ENCODE measurements at regions not wholly inside any gene's neighbourhood (a gene's known extent, or its start where the extent isn't known, plus 50 kb on each side); places are given as distances from the start of the nearest gene placed in this dataset.

DNA sequence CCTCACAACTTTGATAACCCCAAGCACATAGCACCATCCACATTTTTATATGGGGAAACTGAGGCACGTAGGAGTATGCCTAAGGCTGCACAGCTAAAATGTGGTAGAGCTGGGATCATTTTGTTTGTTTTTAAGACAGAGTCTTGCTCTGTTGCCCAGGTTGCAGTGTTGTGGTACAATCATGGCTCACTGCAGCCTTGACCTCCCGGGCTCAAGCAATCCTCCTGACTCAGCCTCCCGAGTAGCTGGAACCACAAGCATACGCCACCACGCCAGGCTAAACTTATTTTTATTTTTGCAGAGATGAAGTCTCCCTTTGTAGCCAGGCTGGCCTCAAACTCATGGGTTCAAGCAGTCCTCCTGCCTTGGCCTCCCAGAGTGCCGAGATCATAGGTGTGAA is 81.0 kb upstream of the GSE1 start:
- TF ChIP-seq EZH2 (IDR thresholded peaks at IDR 0.05; ENCODE audit: insufficient read depth, poor library complexity, severe bottlenecking): no peak
- no peak for TF ChIP-seq EZH2phosphoT487 (IDR thresholded peaks at IDR 0.05; ENCODE audit: insufficient read depth, low read depth)
